Stromal cell of bone marrow (primary cell): ENCODE measurements at regions not wholly inside any gene's neighbourhood (a gene's known extent, or its start where the extent isn't known, plus 50 kb on each side); places are given as distances from the start of the nearest gene placed in this dataset.

ENCODE experiments used
- DNase-seq: peaks from one replicate; pipeline ENCODE4 v3.0.0-alpha.2; 2012; ENCODE audit warnings: low read depth

DNA sequence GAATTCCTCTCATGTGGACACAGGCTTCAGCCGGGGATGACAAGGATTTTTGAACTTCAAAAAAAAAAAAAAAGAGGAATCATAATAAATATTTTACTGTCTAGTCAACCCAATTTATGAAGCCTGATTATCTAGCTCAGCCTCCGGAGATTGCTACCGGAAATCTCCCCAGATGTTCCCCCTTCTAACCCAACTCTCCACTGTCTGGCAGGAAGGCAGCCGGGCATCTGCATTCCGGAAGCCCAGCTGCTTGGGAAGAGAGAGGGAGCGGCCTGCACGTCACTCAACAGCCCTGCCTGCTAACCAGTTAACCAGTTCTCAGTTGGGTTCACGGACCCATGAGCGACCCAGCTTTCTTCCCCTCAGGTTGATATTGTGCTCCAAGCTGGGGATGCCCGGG lies 87.2 kb upstream of the POU3F3 start:
- DNase-seq: no peak

GRCh38 chr2:104768694-104769093 lies 85.2 kb upstream of the POU3F3 start:
- DNase-seq: no peak

DNA sequence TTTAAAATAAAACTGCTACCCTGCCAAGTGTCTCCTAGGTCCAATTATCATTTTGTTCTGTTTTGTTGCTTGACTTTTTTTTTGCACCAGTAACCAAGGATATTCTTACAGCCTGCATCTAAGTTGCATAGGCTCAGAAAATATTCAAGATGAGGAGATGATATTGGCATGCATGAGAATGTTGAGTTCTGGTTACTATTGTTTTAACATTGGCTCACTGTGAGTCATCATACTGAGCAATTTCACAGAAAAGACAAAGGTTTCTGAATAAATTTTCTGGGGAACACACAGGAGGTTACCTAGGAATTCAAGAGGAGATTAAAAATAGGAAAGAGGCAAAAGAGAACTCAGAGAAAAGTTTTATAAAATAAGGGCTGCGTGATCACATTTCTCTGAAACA lies 84.8 kb upstream of the POU3F3 start:
- peak; percentile 74 for DNase-seq

GRCh38 chr2:104772996-104773395 lies 80.9 kb upstream of the POU3F3 start:
- no peak for DNase-seq

- DNase-seq: peak; percentile 58
Observed at GRCh38 chr2:104774631-104775030, 79.3 kb upstream of the POU3F3 start.

DNA sequence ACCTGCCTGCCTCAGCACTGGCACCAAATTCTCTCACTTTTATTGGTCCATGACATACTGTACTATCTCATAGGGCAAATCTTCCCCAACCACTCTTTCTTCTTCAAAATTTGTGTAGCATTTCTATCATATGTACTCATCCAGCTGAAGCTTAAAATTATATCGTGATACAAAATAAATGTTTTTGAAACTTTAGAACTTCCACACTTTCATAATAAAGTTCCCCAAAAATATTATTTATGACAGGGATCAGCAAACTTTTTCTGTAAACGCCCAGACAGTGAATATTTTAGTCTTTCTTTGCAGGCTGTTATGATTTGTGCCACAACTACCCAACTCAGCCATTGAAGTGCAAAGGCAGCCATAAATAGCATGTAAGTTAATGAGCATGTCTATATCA lies 76.2 kb upstream of the POU3F3 start:
- no peak for DNase-seq

DNA sequence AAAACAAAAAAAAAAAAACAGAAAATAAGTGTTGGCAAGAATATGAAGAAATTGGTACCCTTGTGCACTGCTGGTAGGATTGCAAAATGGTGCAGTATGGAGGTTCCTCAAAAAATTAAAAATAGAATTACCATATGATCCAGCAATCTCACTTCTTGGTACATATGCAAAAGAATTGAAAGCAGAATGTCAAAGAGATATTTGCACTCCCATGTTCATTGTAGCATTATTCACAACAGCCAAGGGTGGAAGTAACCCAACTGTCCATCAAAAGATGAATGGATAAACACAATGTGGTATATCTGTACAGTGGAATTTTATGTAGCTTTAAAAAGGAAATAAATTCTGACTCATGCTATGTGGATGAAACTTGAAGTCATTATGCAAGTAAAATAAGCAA lies 72.8 kb upstream of the POU3F3 start:
- DNase-seq: no peak

DNA sequence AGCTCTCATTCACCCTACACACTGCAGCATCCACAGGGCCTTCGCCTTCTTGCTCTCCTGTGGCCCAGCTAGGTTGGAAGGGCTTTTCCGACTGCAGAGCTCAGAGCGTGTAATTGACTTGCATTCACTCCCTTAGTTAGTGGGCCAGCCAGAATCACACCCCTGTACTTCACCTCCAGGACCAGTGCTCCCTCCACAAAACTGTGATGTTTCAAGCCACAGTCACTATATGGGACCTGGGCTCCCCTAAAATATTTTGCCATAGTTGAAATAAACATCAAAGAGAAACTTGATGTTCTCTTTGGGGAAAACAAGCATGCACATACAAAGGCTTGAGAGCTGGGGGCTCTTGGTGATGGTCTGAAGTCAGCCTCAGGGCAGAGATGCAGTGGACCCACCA lies 69.7 kb upstream of the POU3F3 start:
- DNase-seq: no peak

DNA sequence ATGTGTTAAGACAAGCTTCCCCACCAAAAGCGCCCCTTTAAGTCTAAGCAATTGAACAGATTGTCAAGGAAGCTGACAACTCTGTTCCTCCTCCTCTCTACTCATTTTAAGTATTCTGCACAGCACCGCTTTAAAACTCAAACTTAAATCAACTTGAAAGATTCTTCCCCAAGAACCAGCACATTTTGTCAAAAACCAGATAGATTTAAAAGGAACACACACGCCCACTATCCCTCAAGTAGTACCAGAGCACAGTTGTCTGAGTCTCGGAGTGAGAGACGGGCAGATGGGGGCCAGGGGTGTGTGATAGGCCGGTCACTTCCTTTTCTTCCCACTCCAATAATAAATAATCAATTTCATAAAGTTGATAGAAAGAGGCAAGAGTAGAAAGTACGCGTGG lies 67.7 kb upstream of the POU3F3 start:
- DNase-seq: no peak

GRCh38 chr2:104786821-104787220 lies 67.1 kb upstream of the POU3F3 start:
- no peak for DNase-seq

DNA sequence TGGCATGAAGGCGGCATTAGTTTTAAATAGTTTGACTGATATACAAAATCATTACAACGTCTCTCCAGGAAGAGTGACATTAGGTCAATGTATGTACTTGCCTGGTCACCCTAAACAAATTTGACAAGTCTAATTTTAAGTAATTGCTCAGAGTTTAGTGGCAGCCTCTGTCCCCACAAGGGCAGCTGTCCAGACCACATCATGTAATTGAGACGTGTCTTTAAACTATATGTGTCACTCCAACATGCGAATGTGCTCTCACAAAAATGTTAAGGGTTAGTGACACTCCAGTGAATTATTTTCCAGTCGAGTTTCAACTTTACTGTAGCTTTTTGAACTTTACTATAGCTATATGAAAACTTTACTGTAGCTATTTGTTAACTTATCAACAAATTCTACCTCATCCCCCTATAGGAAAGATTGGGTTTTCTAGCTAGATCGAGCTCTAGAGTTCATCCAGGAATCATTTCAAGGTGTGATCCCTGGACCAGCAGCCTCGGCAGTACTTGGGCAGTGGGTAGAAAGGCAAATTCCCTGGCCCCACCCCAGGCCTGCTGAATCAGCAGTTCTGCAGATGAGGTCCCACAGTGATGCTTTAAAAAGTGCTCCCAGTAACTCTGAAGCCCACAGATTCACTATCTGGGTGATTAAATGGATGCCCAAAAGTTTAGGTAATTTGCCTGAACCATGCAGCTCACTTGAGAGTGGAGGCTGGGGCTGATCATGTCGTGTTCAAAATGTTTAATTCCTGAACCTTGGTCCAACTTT lies 66.4 kb upstream of the POU3F3 start:
- no peak for DNase-seq

DNA sequence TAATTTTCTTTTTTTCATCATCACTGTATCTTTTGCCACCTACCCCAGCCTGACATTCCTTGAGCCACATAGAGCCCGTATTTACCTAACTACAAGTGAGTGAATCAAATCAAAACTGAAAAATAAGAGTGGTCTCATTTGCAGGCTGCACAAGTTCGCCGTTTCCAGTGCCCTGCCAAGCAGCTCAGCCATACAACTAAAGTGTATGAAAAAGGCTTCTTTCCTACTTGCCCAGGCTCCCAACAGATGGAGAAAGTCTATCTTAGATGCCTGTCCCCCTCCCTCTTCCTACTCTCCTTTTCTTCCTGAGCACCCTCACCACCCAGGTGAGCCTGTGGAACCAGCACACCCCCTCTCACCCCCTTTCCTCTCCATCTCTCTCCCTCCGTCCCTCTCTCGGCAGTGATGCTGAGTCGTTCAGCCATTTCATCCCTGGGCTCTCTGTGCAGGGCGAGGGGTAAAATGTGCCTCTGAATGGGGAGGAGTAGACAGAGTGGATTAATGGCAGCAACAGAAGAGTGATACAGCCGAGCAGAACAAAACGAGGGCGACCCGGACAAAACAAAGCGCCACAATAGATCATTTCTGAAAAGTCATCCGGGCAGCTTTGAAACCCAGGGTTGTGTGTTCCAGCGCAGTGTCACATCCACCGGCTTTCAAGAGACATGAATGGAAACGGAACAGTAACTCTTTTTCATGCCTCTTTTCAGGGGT lies 65.0 kb upstream of the POU3F3 start:
- DNase-seq: no peak

DNA sequence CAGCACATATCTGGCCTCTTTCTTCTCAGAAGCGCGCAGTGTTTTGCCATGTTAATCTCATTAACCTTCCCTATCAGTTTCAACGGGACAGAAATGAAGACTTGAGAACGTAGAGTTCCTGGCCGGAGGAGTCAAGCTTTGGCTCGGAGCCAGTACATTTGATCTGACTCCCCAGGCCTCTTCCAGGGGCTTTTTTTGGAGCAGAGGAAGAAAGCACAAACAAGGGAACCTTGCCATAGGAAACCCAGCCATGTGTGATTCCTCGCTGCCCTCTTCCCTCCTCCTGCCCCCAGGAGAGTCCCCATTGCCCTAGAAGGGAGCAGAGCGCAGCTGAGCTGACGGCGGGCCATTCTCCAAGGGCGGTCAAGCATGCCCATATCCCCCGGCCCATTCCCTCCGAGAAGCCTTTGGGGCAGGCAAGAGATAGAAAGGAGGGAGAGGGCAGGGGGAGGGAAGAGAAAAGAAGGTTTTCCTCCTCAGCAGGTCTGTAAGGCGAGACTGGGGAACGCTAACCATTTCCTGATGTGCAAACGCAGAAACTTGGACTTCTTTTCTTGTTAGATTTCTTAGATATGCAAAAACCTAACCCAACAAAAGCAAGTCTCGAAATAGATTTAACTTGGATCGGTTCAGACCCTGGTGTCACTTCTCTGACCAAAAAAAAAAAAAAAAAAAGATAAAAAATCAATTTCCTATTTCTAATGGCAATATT lies 63.7 kb upstream of the POU3F3 start:
- DNase-seq: no peak

DNA sequence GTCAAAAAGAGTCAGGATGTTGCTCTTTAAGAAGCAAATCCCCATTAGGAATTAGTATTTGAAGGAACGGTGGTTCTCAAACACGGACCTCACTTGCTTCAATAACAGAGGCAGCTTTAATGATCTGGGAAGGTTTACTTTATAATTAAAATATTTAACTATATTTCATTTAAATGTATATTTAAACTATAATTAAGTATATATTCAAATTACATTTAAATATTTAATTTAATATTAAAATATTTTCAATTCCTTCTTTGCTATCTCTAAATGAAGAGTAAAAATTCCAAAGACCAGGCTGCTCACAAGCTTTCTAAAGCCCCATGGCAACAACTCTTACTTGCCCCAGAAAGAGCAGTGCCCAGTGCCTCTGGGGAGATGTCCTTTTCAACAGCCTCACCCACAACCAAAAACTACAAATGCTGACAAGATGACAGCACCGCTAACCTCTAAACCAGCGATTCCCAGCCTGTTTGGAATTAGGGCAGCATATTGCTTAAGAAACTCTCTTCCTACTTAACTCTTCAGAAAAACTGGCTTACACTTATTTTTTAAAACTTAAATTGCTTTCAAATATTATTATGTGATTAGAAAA lies 62.9 kb upstream of the POU3F3 start:
- DNase-seq: no peak

DNA sequence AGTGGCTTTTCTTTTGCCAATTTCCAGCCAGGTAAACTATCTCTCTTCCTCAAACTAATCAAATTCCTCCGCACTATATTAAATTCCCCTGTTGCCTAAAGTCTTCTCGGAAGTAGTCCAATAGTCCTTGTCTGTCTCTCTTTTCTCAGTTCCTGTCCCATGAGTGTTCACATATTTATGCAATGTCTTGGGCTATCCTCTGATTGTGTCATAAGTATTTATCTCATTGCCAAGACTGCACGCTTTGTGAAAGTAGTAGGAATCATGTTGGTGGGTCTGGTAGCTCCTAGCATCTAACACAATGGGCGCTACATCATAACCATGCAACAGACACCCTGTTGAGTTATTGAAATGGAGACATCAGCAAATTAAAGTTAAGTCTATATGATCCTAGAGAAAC lies 59.9 kb upstream of the POU3F3 start:
- no peak for DNase-seq

- DNase-seq: no peak
Observed at GRCh38 chr2:104794441-104794840, 59.5 kb upstream of the POU3F3 start.
